ENCODE measurements at regions not wholly inside any gene's neighbourhood (a gene's known extent, or its start where the extent isn't known, plus 50 kb on each side); places are given as distances from the start of the nearest gene placed in this dataset.

GRCh38 chr10:43815181-43815885 lies 166.7 kb upstream of the ZNF32 start:
- Histone ChIP-seq H3K4me2 (ENCODE audit: low read length) (no peak overlapping the region), H3K9me2 (ENCODE audit: insufficient read depth) (no peaks in the 10 kb centered on the region), H3K4me3 (replicated peaks in 1 of 2; ENCODE audit: low read depth in 1 of 2, low read length in 2 of 2) (no peak overlapping the region), H3K27ac (ENCODE audit: low read depth, low read length) (no peak overlapping the region), H3K27me3 (ENCODE audit: insufficient read depth, low read length) (peaks cover 29% of the 10 kb centered on the region), H3K79me2 (ENCODE audit: insufficient read depth, low read length) (no peaks in the 10 kb centered on the region), H4K20me1 (ENCODE audit: insufficient read depth) (no peaks in the 10 kb centered on the region), H3K36me3 (ENCODE audit: control insufficient read depth in 1 of 2, insufficient read depth in 2 of 2, low read length in 2 of 2) (no peaks in the 10 kb centered on the region), H2AFZ (ENCODE audit: low read depth, low read length, poor library complexity, severe bottlenecking) (no peak overlapping the region), H3K9ac (ENCODE audit: low read length) (no peak overlapping the region), H3K9me3 (ENCODE audit: control insufficient read depth in 1 of 2, insufficient read depth in 1 of 2, low read depth in 1 of 2, low read length in 2 of 2) (no peaks in the 10 kb centered on the region), H3K4me1 (ENCODE audit: control insufficient read depth in 1 of 2, insufficient read depth in 2 of 2, low read length in 2 of 2) (no peaks in the 10 kb centered on the region)
- intact Hi-C loops (cut with micrococcal nuclease), result no loop called here
- ChIA-PET CTCF (no interaction called here), POLR2A (no interaction called here), RAD21 (ENCODE audit: low non-redundant PET in 1 of 2, low total read pairs in 2 of 2, uncharacterized antibody in 2 of 2, unreplicated experiment in 2 of 2) (no interaction called here)
- DNase-seq (ENCODE audit: low read depth, low spot score) (no peak), ATAC-seq (no peak)
- BruUV-seq (replicated peaks), result no TSS peak
- TF ChIP-seq MAX (IDR thresholded peaks at IDR 0.05) (no peak), REST (IDR thresholded peaks at IDR 0.05; ENCODE audit: low read depth) (no peak), ZFX (IDR thresholded peaks at IDR 0.05) (no peak), SRF (IDR thresholded peaks at IDR 0.05; ENCODE audit: low read depth) (no peak), SIN3A (IDR thresholded peaks at IDR 0.05; ENCODE audit: low read depth) (no peak), EZH2phosphoT487 (IDR thresholded peaks at IDR 0.05; ENCODE audit: borderline replicate concordance) (no peak), JUND (IDR thresholded peaks at IDR 0.05) (no peak), RAD21 (IDR thresholded peaks at IDR 0.05; ENCODE audit: low read depth) (no peak), ZNF274 (IDR thresholded peaks at IDR 0.05; ENCODE audit: low read depth, low read length) (no peak), POLR2AphosphoS5 (IDR thresholded peaks at IDR 0.05; ENCODE audit: low read depth, low read length) (no peak), YY1 (IDR thresholded peaks at IDR 0.05; ENCODE audit: extremely low read depth, insufficient replicate concordance, low read depth, low read length) (no peak), ZBTB33 (IDR thresholded peaks at IDR 0.05; ENCODE audit: extremely low read depth, insufficient replicate concordance, low read length) (no peak), TCF7L2 (IDR thresholded peaks at IDR 0.05; ENCODE audit: borderline replicate concordance, extremely low read depth, insufficient read depth, insufficient read length) (no peak), ATF3 (IDR thresholded peaks at IDR 0.05) (no peak), EZH2 (IDR thresholded peaks at IDR 0.05) (no peak), EGR1 (IDR thresholded peaks at IDR 0.05; ENCODE audit: low read depth) (no peak), ELF1 (IDR thresholded peaks at IDR 0.05; ENCODE audit: borderline replicate concordance, low read depth) (no peak), CEBPB (IDR thresholded peaks at IDR 0.05; ENCODE audit: low read depth) (no peak)
- TF ChIP-seq, protein P1, sequence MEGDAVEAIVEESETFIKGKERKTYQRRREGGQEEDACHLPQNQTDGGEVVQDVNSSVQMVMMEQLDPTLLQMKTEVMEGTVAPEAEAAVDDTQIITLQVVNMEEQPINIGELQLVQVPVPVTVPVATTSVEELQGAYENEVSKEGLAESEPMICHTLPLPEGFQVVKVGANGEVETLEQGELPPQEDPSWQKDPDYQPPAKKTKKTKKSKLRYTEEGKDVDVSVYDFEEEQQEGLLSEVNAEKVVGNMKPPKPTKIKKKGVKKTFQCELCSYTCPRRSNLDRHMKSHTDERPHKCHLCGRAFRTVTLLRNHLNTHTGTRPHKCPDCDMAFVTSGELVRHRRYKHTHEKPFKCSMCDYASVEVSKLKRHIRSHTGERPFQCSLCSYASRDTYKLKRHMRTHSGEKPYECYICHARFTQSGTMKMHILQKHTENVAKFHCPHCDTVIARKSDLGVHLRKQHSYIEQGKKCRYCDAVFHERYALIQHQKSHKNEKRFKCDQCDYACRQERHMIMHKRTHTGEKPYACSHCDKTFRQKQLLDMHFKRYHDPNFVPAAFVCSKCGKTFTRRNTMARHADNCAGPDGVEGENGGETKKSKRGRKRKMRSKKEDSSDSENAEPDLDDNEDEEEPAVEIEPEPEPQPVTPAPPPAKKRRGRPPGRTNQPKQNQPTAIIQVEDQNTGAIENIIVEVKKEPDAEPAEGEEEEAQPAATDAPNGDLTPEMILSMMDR (IDR thresholded peaks at IDR 0.05 in 2 of 3, conservative IDR thresholded peaks at IDR 0.05 in 1 of 3; ENCODE audit: borderline replicate concordance in 1 of 3, insufficient read depth in 1 of 3, low read depth in 2 of 3, low read length in 2 of 3), result no peak

Data from HCT116 (cell line).